Aorta (tissue), 5 donors: ENCODE measurements at regions not wholly inside any gene's neighbourhood (a gene's known extent, or its start where the extent isn't known, plus 50 kb on each side); places are given as distances from the start of the nearest gene placed in this dataset.
"Not testable (repeated sequence)": the region's sequence is repeated elsewhere in the genome, so short reads cannot be mapped to it uniquely, and the experiment has no call there.

ENCODE experiments used
- ATAC-seq: fragments of 200-7000 bp; cut with Tn5 transposase; one replicate; pipeline ENCODE4 v1.9.1; 2022; ENCODE audit warnings: moderate library complexity; ENCODE audit not compliant: low FRiP score
- DNase-seq, 2 donors: peaks; one replicate each; pipeline ENCODE4 v3.0.0-alpha.2; 2020
- H3K27ac ChIP-seq, 2 donors: one replicate each; pipeline ENCODE4 v1.5.1; 2013; ENCODE audit warnings: low read length in 2 of 2, mild to moderate bottlenecking in 2 of 2, moderate library complexity in 2 of 2, control low read depth in 1 of 2, inconsistent platforms in 1 of 2, low read depth in 1 of 2
- H3K27me3 ChIP-seq, 2 donors: one replicate each; pipeline ENCODE4 v1.6.1; 2013; ENCODE audit warnings: control low read depth in 1 of 2, low read length in 1 of 2, mild to moderate bottlenecking in 1 of 2, moderate library complexity in 1 of 2; ENCODE audit not compliant: insufficient read depth in 2 of 2, control insufficient read depth in 1 of 2
- H3K36me3 ChIP-seq, 2 donors: one replicate each; pipeline ENCODE4 v1.6.1; 2013; ENCODE audit warnings: control low read depth in 1 of 2, low read length in 1 of 2, mild to moderate bottlenecking in 1 of 2; ENCODE audit not compliant: insufficient read depth in 2 of 2, control insufficient read depth in 1 of 2
- H3K4me1 ChIP-seq, 2 donors: one replicate each; pipeline ENCODE4 v1.6.1; 2013; ENCODE audit warnings: low read length in 2 of 2, control low read depth in 1 of 2, mild to moderate bottlenecking in 1 of 2, moderate library complexity in 1 of 2; ENCODE audit not compliant: insufficient read depth in 2 of 2, control insufficient read depth in 1 of 2
- H3K4me3 ChIP-seq, 2 donors: one replicate each; pipeline ENCODE4 v1.5.1; 2013; ENCODE audit warnings: low read length in 2 of 2, control low read depth in 1 of 2, mild to moderate bottlenecking in 1 of 2
- H3K9me3 ChIP-seq: one replicate; pipeline ENCODE4 v1.6.1; 2013; ENCODE audit warnings: mild to moderate bottlenecking, low read length; ENCODE audit not compliant: control insufficient read depth
- WGBS, 2 donors: extraction: QIAGEN DNeasy Blood & Tissue Kit; methylation state at CpG; one replicate each; pipeline ENCODE4 v1.1.7; 2013; 5-methylcytosine and 5-hydroxymethylcytosine counted together
- intact Hi-C, 2 donors: fragments of 100-400 bp; cut with DNase I; formaldehyde crosslinking; loops; one replicate each; pipeline versions ENCODE4 v1.14.2 to v1.15.0; 2022
- donor health status: healthy with polysubstance abuse.
- donor health status: Bipolar disorder and iron deficiency.
- donor health status: DM: no; HTN: no; CAD: no.
- donor health status: DM: no; HTN: no; CAD: no.
- donor health status: DM: yes; HTN: yes; CAD: no.

DNA sequence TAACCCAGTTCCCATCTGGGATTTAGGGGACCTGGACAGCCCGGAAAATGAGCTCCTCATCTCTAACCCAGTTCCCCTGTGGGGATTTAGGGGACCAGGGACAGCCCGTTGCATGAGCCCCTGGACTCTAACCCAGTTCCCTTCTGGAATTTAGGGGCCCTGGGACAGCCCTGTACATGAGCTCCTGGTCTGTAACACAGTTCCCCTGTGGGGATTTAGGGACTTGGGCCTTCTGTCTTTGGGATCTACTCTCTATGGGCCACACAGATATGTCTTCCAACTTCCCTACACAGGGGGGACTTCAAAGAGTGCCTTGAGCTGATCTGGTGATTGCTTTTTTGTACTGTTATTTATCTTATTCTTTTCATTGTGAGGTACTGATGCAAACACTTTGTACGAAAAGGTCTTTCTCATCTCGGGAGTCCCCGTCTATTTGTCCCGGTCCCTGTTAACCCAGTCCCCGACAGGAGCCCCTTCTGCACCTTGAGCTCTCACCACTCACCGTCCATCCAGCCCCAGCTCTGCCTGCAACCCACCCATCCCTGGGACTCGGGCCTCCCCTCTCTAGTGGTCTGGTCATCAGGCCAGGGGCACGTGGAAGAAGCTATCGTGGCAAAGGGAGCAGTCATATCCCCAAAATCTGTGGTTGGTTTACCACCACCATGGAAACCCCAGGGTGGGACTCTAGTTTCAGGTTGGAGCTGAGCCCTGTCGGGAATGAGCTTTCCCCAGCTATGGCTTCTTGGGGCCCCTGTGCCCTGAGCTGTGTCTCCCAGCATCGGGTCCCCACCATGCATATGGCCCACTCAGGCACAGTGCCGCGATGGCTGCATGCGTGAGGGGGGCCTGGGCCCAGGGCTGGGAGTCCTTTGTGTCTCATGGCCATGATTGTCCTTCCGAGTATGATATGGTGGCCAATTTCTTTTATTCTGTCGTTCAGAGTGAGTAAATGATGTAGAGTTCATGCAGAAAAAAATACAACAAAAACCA, 270.4 kb upstream of the PLCXD1 start:
- H3K9me3 ChIP-seq, H3K27me3 ChIP-seq, H3K36me3 ChIP-seq, ATAC-seq, intact Hi-C loops, DNase-seq, H3K27ac ChIP-seq, H3K4me3 ChIP-seq, H3K4me1 ChIP-seq: not testable (repeated sequence)
- WGBS, 2 donors, result 88 to 93% methylated on average over 2 of the region's 18 CpGs

DNA sequence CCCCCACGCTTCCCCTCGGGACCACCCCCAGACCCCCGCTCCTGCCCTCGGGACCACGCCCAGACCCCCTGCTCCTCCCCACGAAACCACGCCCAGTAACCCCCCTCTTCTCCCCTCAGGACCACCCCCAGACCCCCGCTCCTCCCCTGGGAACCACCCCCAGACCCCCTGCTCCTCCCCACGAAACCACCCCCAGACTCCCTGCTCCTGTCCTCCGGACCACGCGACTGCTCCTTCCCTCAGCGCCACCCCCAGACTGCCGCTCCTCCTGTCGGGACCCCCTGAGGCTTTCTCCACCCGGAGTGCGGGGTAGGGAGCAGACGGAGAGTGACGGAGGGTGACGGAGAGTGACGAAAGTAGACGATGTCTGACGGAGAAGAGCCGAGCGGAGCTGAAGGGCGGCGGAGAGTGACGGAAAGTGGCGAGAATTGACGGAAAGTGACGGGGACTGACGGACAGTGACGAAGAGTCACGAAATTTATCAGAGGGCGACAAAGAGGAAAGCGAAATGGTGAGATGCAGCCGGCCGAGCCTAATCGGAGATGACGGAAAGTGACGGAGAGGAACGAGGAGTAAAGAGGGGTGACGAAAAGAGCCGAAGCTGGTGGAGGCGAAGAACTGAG, 267.2 kb upstream of the PLCXD1 start:
- 66 to 85% methylated on average over 16 to 22 of the region's 45 CpGs for WGBS, 2 donors
- intact Hi-C loops, result not testable (repeated sequence)

DNA sequence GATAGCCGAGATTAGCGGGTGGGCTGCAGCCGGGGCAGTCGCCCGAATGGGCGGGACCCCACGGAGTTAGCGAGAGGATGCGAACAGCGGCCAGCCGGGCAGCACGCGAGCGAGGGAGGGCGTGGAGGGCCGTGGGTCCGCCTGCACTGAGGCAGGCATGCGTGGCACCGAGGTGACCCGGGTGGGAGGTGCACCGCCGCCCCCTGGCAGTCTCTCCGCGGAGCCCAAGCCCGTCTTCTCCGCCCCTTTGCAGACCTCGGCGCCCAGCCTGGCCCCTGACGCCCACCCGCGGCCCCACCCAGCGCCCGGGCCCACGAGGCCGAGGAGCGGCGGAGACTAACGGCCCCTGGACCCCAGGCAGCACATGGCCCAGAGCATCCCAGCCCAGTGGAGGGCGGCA, 266.7 kb upstream of the PLCXD1 start:
- intact Hi-C loops, H3K4me3 ChIP-seq, H3K9me3 ChIP-seq, DNase-seq, H3K4me1 ChIP-seq, H3K36me3 ChIP-seq, H3K27ac ChIP-seq, ATAC-seq, H3K27me3 ChIP-seq: not testable (repeated sequence)
- 64 to 93% methylated on average over 17 to 23 of the region's 39 CpGs for WGBS, 2 donors

More for the DNA sequence above, 267.2 kb upstream of the PLCXD1 start:
- not testable (repeated sequence) for DNase-seq, ATAC-seq, H3K4me1 ChIP-seq, H3K27me3 ChIP-seq, H3K4me3 ChIP-seq, H3K9me3 ChIP-seq, H3K27ac ChIP-seq, H3K36me3 ChIP-seq

DNA sequence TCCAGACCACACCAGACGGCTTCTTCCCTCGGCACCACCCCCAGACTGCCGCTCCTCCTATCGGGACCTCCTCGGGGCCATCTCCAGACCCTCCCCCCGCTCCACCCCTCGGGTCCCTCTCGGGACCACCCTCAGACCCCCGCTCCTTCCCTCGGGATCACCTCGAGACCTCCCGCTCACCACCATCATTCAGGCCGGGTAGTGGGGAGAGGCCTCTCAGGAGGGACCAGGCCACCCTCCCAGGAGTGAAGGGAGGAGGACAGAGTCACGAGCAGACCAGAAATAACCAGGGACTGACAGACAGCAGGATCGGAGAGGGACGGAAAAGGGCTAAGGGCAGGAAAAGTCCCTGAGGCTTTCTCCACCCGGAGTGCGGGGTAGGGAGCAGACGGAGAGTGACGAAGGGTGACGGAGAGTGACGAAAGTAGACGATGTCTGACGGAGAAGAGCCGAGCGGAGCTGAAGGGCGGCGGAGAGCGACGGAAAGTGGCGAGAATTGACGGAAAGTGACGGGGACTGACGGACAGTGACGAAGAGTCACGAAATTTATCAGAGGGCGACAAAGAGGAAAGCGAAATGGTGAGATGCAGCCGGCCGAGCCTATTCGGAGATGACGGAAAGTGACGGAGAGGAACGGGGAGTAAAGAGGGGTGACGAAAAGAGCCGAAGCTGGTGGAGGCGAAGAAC, 262.3 kb upstream of the PLCXD1 start:
- H3K4me1 ChIP-seq, H3K27ac ChIP-seq, H3K4me3 ChIP-seq, H3K9me3 ChIP-seq, H3K36me3 ChIP-seq, intact Hi-C loops, H3K27me3 ChIP-seq: not testable (repeated sequence)
- peak; percentile 77 for ATAC-seq
- WGBS, 2 donors, result 7 to 24% methylated on average over 8 to 15 of the region's 47 CpGs
- peak in 1 of 2 donors; percentile 50 for DNase-seq

DNA sequence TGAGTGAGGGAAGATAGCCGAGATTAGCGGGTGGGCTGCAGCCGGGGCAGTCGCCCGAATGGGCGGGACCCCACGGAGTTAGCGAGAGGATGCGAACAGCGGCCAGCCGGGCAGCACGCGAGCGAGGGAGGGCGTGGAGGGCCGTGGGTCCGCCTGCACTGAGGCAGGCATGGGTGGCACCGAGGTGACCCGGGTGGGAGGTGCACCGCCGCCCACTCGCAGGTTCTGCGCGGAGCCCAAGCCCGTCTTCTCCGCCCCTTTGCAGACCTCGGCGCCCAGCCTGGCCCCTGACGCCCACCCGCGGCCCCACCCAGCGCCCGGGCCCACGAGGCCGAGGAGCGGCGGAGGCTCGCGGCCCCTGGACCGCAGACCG, 261.7 kb upstream of the PLCXD1 start:
- 4% methylated on average over 14 of the region's 41 CpGs; no CpG with 5 or more reads in 1 of the 2 donors for WGBS, 2 donors
- H3K27me3 ChIP-seq, ATAC-seq, H3K9me3 ChIP-seq, H3K27ac ChIP-seq, H3K4me1 ChIP-seq, intact Hi-C loops, H3K4me3 ChIP-seq, DNase-seq, H3K36me3 ChIP-seq: not testable (repeated sequence)

DNA sequence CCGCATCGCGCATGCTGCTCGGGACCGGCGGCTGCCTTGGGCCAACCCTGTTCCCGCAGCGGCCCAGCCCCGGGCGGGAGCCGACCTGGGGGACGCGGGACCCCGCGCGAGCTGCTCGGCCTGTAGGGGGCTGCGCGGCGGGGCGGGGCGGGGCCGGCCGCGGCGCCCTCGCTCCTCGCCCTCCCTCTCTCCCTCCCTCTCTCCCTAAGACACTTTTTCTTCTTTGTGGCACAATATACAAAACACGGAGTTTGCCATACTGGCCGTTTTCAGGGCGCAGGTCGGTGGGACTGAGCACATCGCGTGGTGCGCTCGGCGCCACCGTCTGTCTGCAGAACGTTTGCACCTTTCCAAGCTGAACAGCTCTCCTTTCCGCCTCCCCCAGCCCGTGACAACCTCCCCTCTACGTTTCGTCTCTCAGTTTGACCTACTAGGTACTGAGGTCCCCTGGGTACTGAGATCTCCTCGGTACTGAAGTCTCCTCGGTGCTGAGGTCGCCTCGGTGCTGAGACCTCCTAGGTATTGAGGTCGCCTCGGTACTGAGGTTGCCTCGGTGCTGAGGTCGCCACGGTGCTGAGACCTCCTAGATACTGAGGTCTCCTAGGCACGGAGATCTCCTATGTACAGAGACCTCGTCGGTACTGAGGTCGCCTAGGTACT, 261.1 kb upstream of the PLCXD1 start:
- intact Hi-C loops, result no loop called here
- WGBS, 2 donors, result 21 to 24% methylated on average over 45 to 56 of the region's 56 CpGs
- Histone ChIP-seq H3K27me3 (no peaks in the 10 kb centered on the region), H3K9me3 (no peaks in the 10 kb centered on the region), H3K27ac (no peak overlapping the region), H3K4me3 (no peak overlapping the region), H3K4me1 (no peaks in the 10 kb centered on the region), H3K36me3 (no peaks in the 10 kb centered on the region)
- no peak for ATAC-seq
- DNase-seq, result no peak

DNA sequence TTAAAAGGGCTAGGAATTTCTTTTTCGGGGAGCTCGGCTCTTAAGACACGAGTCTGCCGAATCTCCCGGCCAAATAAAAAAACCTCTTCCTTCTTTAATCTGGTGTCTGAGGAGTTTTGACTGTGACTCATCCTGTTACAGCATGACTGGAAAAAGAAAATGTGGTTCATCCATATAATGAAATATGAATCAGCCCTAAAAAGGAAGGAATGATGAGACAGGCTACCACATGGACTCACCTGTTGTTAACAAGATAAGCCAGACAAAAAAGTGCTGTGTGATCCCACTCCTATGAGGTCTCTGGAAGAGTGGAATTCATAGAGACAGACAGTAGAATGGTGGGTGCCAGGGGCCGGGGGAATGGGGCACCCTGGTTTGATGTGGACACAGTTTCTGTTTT, 257.0 kb upstream of the PLCXD1 start:
- H3K36me3 ChIP-seq, H3K27me3 ChIP-seq, DNase-seq, ATAC-seq, H3K4me1 ChIP-seq, H3K4me3 ChIP-seq, intact Hi-C loops, H3K27ac ChIP-seq, H3K9me3 ChIP-seq: not testable (repeated sequence)
- WGBS, 2 donors, result no CpG with 5 or more reads among the region's 6 CpGs
